Transverse colon (tissue), 4 donors: ENCODE measurements at regions not wholly inside any gene's neighbourhood (a gene's known extent, or its start where the extent isn't known, plus 50 kb on each side); places are given as distances from the start of the nearest gene placed in this dataset.

Source experiments
- DNase-seq: peaks from one replicate; pipeline ENCODE4 v3.0.0-alpha.2; 2019
- H3K27ac ChIP-seq, 4 donors: fragments of 200-600 bp; sonication (generic); 2 replicates each; pipeline ENCODE4 v1.5.1; 2016 to 2018; ENCODE audit warnings: inconsistent platforms in 4 of 4
- H3K27me3 ChIP-seq: fragments of 200-600 bp; sonication (generic); 2 replicates; pipeline ENCODE4 v1.5.1; 2017; ENCODE audit warnings: inconsistent platforms
- H3K36me3 ChIP-seq, 4 donors: fragments of 200-600 bp; sonication (generic); 2 replicates each; pipeline ENCODE4 v1.5.1; 2017 to 2019; ENCODE audit warnings: inconsistent platforms in 4 of 4
- H3K4me1 ChIP-seq, 4 donors: fragments of 200-600 bp; sonication (generic); 2 replicates each; pipeline ENCODE4 v1.5.1; 2017 to 2020; ENCODE audit warnings: inconsistent platforms in 4 of 4
- H3K4me3 ChIP-seq, 4 donors: fragments of 200-600 bp; sonication (generic); 1 replicate in 1 of 4; 2 replicates in 3 of 4; pipeline versions ENCODE4 v1.5.1 to v1.6.1; 2017 to 2019; ENCODE audit warnings: inconsistent platforms in 4 of 4
- H3K9me3 ChIP-seq, 2 donors: fragments of 200-600 bp; sonication (generic); 2 replicates each; pipeline ENCODE4 v1.5.1; 2017 to 2019; ENCODE audit warnings: inconsistent platforms in 2 of 2
- CTCF ChIP-seq, 5 experiments: fragments of 200-600 bp in 3 of 5; fragments of 450-650 bp in 2 of 5; sonication (generic) in 3 of 5; IDR thresholded peaks; 1 replicate in 2 of 5; 2 replicates in 3 of 5; pipeline ENCODE4 v1.5.1; 2016 to 2017; ENCODE audit warnings: antibody characterized with exemption in 5 of 5, inconsistent platforms in 3 of 5, mild to moderate bottlenecking in 2 of 5, moderate library complexity in 1 of 5
- EP300 ChIP-seq: sonication (generic); formaldehyde crosslinking; IDR thresholded peaks from one replicate; pipeline ENCODE4 v1.6.1; 2017; ENCODE audit warnings: antibody characterized with exemption, low read depth
- POLR2A ChIP-seq: fragments of 450-650 bp; IDR thresholded peaks from one replicate; pipeline ENCODE4 v1.6.1; 2016; ENCODE audit warnings: antibody characterized with exemption, mild to moderate bottlenecking, moderate library complexity
- POLR2AphosphoS5 ChIP-seq, 3 donors: sonication (generic); formaldehyde crosslinking; IDR thresholded peaks; one replicate each; pipeline ENCODE4 v1.6.1; 2016; ENCODE audit warnings: antibody characterized with exemption in 3 of 3
- WGBS, 2 donors: methylation state at CpG; one replicate each; pipeline ENCODE4 v1.1.5; 2018; ENCODE audit warnings: low coverage in 1 of 2; 5-methylcytosine and 5-hydroxymethylcytosine counted together
- in situ Hi-C, 4 donors: fragments of 200-750 bp; cut with MboI; loops; one replicate each; pipeline versions ENCODE4 v1.15.0 to v1.15.1; 2017; ENCODE audit warnings: low sequenced_read_pairs in 3 of 4, low pct_ligation_motif_present in 1 of 4, low pct_unique_long_range_greater_than_20kb in 1 of 4
- intact Hi-C: fragments of 100-400 bp; cut with DNase I; formaldehyde crosslinking; loops from one replicate; pipeline ENCODE4 v1.15.1; 2023; ENCODE audit warnings: low total_unique reads

GRCh38 chr11:122268601-122269130 is 152.7 kb upstream of the BLID start:
- Histone ChIP-seq H3K27me3 (no peaks in the 10 kb centered on the region), H3K9me3 (no peaks in the 10 kb centered on the region), H3K27ac (no peak overlapping the region), H3K36me3 (no peaks in the 10 kb centered on the region), H3K4me3 (no peak overlapping the region), H3K4me1 (no peaks in the 10 kb centered on the region)
- DNase-seq, result no peak
- TF ChIP-seq POLR2AphosphoS5 (IDR thresholded peaks at IDR 0.05) (no peak), EP300 (no peak), CTCF (IDR thresholded peaks at IDR 0.05) (no peak), POLR2A (no peak)
- intact Hi-C loops (no loop called here), in situ Hi-C loops (no loop called here)
- 51 to 76% methylated on average over 3 to 6 of the region's 6 CpGs for whole genome bisulfite sequencing, 2 donors

GRCh38 chr11:122267602-122268001 is 151.6 kb upstream of the BLID start:
- in situ Hi-C loops (no loop called here), intact Hi-C loops (no loop called here)
- TF ChIP-seq CTCF (IDR thresholded peaks at IDR 0.05) (no peak), POLR2A (no peak), POLR2AphosphoS5 (IDR thresholded peaks at IDR 0.05) (no peak), EP300 (no peak)
- WGBS, 2 donors, result 72% methylated on average over 2 of the region's 2 CpGs; no CpG with 5 or more reads in 1 of the 2 donors
- H3K36me3 ChIP-seq, result no peaks in the 10 kb centered on the region
- H3K27me3 ChIP-seq, result no peaks in the 10 kb centered on the region
- no peak overlapping the region for H3K27ac ChIP-seq
- H3K4me1 ChIP-seq, result no peaks in the 10 kb centered on the region
- H3K9me3 ChIP-seq, result no peaks in the 10 kb centered on the region
- DNase-seq, result no peak
- H3K4me3 ChIP-seq, result no peak overlapping the region

GRCh38 chr11:122265981-122266380 is 150.0 kb upstream of the BLID start:
- Histone ChIP-seq H3K4me3 (no peak overlapping the region), H3K4me1 (no peaks in the 10 kb centered on the region), H3K27me3 (no peaks in the 10 kb centered on the region), H3K9me3 (no peaks in the 10 kb centered on the region), H3K27ac (no peak overlapping the region), H3K36me3 (no peaks in the 10 kb centered on the region)
- 34 to 51% methylated on average over 2 of the region's 2 CpGs for WGBS, 2 donors
- intact Hi-C loops (no loop called here), in situ Hi-C loops (no loop called here)
- DNase-seq, result no peak
- no peak for TF ChIP-seq EP300
- no peak for TF ChIP-seq CTCF (IDR thresholded peaks at IDR 0.05)
- TF ChIP-seq POLR2A, result no peak
- TF ChIP-seq POLR2AphosphoS5 (IDR thresholded peaks at IDR 0.05), result no peak

DNA sequence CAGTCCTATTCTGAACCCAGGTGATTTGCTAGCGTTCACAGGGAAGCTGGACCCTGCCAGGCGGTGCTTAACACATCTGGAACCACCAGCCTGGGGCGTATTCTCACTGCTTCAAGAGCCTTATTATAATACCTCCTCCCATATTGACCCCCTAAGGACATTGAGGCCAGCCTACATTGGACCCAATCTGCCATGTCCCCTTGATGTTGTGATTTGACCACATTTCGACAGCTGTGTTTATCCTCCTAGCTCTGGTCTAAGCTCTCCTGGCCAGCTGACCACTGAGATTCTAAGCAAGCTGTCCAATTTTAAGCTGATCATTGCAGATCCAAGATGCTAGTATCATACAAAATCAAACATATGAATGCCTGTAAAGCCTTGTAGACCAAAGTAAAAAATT is 148.1 kb upstream of the BLID start:
- intact Hi-C loops (no loop called here), in situ Hi-C loops (no loop called here)
- TF ChIP-seq POLR2A (no peak), POLR2AphosphoS5 (IDR thresholded peaks at IDR 0.05) (no peak), CTCF (IDR thresholded peaks at IDR 0.05) (no peak), EP300 (no peak)
- DNase-seq, result no peak
- H3K27ac ChIP-seq, result no peak overlapping the region
- 73 to 85% methylated on average over 3 to 4 of the region's 4 CpGs for WGBS, 2 donors
- no peaks in the 10 kb centered on the region for H3K27me3 ChIP-seq
- H3K4me3 ChIP-seq, result no peak overlapping the region
- no peaks in the 10 kb centered on the region for H3K9me3 ChIP-seq
- H3K36me3 ChIP-seq, result no peaks in the 10 kb centered on the region
- no peaks in the 10 kb centered on the region for H3K4me1 ChIP-seq
